Activated CD4-positive, alpha-beta T cell treated with anti-CD3 and anti-CD28 coated beads, Interleukin-2, amount 50 U/mL, for 48 hours (primary cell): ENCODE measurements at regions not wholly inside any gene's neighbourhood (a gene's known extent, or its start where the extent isn't known, plus 50 kb on each side); places are given as distances from the start of the nearest gene placed in this dataset.
"Not testable (repeated sequence)": the region's sequence is repeated elsewhere in the genome, so short reads cannot be mapped to it uniquely, and the experiment has no call there.

Source experiments
- DNase-seq, 2 experiments: peaks; one replicate each; pipeline ENCODE4 v3.0.0-alpha.2; 2020

GRCh38 chr11:28849053-28849452 lies 740.9 kb downstream of the METTL15 start:
- no peak for DNase-seq

- DNase-seq: no peak
These were observed 734.5 kb downstream of the METTL15 start for GRCh38 chr11:28842716-28843115.

- DNase-seq: no peak
These were observed 730.6 kb downstream of the METTL15 start for GRCh38 chr11:28838741-28839140.

GRCh38 chr11:28837599-28837998 lies 729.4 kb downstream of the METTL15 start:
- no peak for DNase-seq

DNA sequence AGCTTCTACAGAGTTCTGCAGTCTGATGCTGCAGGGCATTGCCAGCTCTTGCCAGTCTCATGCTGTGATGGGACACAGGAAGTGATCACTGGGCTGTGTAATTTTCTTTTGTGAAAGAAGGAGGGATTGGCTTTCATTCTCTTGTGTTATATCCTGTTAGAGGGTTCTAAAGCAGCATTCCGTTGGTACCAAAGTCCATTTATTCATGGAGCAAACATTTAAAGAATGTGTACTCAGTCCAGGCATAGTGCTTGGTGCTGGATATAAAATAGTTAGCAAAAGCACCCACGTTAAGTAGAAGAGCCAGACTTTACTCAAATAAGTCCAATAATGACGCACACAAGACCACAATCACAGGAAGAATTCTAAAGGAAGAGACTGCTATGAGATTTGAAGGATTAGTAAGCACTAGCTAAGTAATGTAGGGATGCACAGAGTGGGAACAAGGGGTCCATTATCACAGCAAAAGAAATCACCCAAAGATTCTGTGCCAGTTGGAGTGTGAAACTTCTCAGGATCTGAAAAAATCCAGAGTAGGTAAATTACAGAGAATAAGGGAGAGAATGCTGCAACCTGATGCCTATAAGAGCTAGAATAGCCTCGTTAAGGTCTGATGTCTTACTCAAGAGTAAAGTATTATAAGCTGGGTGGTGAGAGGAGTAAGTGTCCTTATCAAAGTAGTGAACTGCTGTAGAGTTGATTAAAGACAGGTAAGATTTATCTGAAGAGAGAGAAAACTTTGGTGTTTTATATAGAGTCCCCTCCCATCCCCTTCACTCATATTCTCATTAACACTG lies 728.3 kb downstream of the METTL15 start:
- no peak for DNase-seq

- DNase-seq: no peak
These were observed 727.6 kb downstream of the METTL15 start for GRCh38 chr11:28835790-28836189.

DNA sequence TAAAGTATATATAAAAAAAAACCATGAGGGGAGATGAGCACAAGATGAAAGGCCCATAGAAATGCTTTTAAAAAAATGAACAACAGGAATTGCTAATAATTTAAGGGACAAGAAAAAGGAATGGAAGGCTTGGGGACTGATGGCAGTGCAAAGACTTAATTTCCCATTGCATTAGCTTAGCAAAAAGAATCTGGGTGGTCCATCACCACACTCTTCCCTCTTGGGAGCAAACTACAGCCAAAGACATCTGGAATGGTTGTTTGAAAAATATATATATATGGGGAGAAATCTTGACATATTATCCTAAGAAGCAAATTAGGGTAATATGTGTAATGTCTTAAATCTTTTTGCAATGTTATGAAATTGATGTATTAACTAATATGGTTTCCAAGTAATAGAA lies 727.1 kb downstream of the METTL15 start:
- DNase-seq: no peak

DNA sequence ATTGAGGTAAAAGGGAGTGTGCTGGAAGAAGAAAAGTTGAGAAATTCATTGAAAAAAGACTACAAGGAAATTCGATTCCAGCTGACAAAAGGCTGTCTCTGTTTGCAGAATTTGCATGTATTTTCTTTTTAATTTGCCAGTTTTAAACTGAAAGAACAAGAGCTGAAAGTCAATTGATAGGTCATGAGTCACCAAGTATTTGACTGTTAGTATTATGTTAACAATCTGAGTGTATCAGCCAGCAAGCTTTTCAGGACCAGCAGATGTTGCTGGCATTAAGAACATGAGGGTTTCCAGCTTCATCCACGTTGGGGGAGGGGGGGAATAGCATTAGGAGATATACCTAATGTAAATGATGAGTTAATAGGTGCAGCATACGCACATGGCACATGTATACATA lies 726.7 kb downstream of the METTL15 start:
- no peak for DNase-seq

DNA sequence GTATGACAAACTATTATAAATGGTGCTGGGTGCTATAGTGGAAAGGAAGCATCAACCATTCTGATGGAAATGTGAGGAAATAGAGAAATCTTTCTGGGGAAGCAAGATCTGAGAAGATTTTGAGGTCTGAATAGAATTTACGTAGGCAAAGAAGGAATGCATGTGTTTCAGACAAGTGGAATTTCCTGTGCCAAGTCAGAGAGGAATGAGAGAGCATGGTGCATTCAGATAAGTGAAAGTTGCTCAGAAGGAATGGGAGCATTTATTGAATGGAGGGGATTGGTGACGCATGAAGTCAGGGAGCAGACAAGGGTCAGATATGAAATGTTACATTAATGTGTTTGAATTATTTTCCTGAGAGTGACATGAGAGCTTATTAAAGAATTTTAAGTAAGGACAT lies 725.5 kb downstream of the METTL15 start:
- no peak for DNase-seq

GRCh38 chr11:28833169-28833568 lies 725.0 kb downstream of the METTL15 start:
- no peak for DNase-seq

GRCh38 chr11:28826807-28827206 lies 718.6 kb downstream of the METTL15 start:
- DNase-seq: no peak

GRCh38 chr11:28822576-28822975 lies 714.4 kb downstream of the METTL15 start:
- DNase-seq: no peak

DNA sequence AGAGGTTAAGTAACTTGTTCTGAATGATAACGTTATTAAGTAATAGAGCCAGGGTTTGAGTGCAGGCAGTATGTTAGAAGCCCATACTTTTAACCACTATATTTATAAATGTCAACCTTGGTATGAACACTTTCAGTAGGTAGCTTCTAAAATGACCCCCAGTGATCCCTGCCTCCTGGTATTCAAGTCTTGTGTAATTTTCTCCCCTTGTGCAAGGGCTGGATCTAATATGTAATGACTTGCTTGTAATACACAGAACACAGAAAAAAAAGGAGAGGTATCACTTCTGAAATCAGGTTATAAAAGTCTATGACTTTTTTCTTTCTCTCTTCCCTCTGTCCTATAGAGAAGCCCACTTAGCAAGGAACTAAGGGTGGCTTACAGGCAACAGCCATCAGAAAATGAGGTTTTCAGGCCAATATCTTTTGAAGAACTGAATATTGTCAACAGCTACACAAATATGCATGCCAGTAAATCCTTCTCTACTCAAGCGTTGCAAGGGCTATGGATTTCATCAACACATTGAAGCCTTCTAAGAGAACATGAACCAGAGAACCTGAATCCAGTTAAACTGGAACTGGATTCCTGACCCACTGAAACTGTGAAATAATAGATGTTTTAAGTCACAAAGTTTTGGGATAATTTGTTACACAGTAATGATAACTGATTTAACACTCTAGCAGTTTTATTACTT lies 712.3 kb downstream of the METTL15 start:
- no peak for DNase-seq

DNA sequence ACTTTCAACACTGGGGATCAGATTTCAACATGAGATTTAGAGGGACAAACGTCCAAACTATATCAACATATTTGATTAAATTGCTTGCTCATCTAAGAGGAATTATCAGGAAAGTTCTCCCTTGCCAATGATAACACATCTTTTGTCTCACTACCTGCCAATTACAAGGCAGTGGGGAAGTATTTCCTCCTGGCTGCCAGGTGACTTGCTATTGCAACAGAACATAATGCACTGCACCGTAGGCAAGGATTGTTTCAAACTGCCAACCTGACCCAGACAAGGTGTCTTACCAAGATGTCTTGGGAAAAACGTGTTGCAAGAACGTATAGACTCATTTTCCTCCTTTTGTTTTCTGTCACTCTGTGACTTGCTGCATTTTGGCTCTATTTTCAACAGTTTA lies 711.6 kb downstream of the METTL15 start:
- DNase-seq: no peak

DNA sequence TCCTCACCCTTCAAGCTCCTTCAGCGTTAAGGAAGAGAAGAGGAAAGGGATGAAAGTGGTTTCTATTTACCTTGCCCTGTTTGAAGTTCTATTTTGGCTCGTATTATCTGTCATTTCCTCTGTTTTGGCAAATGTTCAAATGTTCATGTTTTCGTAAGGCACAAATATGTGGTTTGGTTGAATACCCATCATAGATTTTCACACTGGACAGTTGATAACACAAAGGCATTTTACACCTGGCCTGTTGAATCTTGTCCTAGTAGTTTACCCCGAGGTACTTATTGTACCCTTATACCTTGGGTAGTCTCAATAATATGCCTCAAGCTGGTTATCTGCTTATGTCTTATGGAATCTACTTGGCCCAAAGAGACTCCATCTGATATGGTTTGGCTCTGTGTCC lies 706.9 kb downstream of the METTL15 start:
- no peak for DNase-seq

DNA sequence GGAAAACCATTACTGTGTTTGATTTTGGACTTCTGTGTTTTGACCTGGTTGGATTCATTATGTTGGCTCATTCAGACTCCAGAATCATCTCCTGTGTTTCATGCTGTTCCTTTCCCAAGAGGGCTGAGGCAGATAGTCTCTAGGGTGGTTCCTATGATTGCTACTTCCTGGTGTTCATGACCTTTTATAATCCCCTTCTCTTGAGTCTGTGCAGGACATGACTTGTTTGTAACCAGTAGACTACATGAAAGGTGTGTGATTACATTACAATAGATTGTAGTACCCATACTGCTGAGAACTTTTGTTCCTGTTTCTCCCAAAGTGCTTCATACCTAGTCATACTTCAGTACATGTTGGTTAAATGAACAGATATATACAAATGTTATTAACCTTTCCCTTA lies 700.6 kb downstream of the METTL15 start:
- DNase-seq: no peak

GRCh38 chr11:28799316-28799715 lies 691.1 kb downstream of the METTL15 start:
- DNase-seq: no peak

DNA sequence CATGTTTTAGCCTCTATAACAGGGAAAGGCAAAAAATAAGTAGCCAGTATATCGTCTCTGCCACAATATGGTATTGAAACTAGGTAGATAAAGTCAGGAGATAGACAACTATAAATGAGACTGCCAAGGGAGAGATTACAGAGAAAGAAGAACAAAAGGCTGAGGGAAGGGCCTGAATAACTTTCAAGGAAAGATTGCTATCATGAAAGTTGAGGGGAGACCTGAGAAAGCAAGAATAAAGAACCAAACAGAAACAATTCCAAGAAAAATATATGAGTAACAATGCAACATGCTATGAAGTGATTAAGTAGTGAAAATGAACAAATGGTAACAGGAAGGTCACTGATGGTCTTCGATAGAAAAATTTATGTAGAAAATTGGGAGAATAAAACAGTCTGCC lies 690.1 kb downstream of the METTL15 start:
- DNase-seq: no peak

GRCh38 chr11:28797536-28797935 lies 689.3 kb downstream of the METTL15 start:
- no peak for DNase-seq

DNA sequence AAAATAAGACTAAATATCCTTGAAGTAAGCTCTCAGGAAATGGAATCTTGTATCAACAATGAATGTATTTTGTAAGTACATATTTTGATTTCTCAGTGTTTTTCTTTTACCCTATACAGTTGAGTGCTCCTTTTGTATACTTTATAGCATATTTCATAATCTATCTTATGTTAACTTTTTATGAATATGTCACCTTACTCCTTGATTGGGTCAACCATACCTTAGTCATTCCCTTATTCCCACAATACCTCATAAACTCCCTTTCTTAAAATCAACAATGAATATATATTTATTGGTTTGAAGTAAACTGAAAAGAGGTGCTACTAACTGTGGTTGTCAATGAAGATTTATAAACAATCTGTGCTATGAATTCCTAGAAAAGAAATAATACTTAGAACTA lies 686.2 kb downstream of the METTL15 start:
- DNase-seq: no peak

- DNase-seq: no peak
These were observed 685.1 kb downstream of the METTL15 start for GRCh38 chr11:28793282-28793738.

DNA sequence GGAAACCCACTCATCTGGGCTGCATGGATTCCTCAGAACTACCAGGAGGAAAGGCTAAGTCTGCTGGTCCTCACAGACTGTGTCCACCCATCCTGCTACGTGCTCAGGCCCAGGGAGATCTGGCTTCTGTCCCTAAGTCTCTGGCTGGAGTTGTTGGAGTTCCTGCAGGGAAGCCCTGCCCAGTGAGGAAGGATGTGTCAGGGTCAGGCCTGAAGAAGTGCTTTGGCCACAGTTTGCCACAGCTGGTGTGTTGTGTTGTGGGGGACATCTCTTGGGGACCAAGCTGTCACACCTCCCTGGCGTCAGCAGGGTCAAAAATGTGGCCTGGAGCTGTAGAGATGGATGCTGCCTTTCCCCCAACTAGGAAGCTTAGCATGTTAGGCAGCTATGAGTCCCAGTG lies 684.7 kb downstream of the METTL15 start:
- no peak for DNase-seq

- not testable (repeated sequence) for DNase-seq
These were observed 679.7 kb downstream of the METTL15 start for GRCh38 chr11:28787897-28788296.

DNA sequence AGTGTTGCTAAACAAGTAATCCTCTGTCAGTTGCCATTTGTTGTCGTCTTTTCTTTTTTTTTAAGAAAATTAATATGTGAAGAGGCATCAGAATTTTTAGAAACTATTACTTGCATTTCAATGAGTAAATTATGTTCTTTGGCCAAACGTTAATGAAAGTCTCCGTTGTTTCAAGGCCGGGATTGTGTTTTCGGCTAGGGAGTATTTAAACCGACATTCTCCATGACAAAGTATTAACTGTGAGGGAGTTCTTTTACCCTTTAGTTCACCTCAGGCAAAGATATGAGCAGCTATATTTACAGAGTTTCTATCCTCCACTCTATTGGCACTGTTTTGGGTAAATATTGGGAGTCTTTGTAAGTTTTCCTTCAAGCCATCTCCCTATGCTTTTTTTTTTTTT lies 668.9 kb downstream of the METTL15 start:
- DNase-seq: no peak

DNA sequence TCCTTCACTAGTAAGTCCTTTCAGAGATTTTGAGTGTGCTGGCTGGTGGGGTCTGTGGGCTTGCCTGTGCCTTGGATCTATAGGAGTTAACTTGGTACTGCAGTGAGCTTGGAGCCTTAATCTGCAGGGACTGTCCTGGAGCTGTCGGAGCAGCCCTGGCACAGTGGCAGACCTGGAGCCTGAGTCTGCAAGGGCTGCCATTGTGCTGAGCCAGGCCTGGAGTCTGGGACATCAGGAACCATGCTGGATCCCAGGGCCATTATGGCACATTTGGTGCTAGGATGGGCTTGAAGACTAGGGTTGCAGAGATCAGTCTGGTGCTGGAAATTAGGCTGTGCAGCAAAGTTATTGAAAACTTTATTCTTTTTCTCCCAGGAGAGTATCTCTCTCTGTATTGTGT lies 665.4 kb downstream of the METTL15 start:
- no peak for DNase-seq
